Esophagus squamous epithelium (tissue), 4 donors: ENCODE measurements at regions not wholly inside any gene's neighbourhood (a gene's known extent, or its start where the extent isn't known, plus 50 kb on each side); places are given as distances from the start of the nearest gene placed in this dataset.
"Not testable (repeated sequence)": the region's sequence is repeated elsewhere in the genome, so short reads cannot be mapped to it uniquely, and the experiment has no call there.

Source experiments
- POLR2A ChIP-seq, 4 donors: fragments of 450-650 bp; IDR thresholded peaks; one replicate each; pipeline ENCODE4 v1.6.1; 2017; ENCODE audit warnings: antibody characterized with exemption in 4 of 4, mild to moderate bottlenecking in 4 of 4, moderate library complexity in 3 of 4
- TF ChIP-seq, protein P1 (sequence below), 6 experiments: fragments of 450-650 bp in 4 of 6; fragments of 200-600 bp in 2 of 6; sonication (generic) in 2 of 6; IDR thresholded peaks; one replicate each; pipeline ENCODE4 v1.5.1; 2016 to 2019; ENCODE audit warnings: antibody characterized with exemption in 6 of 6, mild to moderate bottlenecking in 4 of 6, moderate library complexity in 4 of 6

DNA sequence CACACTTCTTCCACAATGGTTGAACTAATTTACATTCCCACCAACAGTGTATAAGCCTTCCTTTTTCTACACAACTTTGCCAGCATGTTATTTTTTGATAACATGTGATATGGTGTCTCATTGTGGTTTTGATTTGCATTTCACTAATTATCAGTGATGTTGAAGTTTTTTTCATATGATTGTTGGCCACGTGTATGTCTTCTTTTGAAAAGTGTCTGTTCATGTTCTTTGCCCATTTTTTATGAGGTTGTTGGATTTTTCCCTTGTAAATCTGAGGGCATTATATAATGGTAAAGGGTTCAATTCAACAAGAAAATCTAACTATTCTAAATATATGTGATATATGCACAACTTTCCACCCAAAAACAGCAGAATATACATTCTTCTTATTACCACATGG is 153.4 kb upstream of the POGK start:
- TF ChIP-seq POLR2A (IDR thresholded peaks at IDR 0.05): not testable (repeated sequence)
- TF ChIP-seq, protein P1, sequence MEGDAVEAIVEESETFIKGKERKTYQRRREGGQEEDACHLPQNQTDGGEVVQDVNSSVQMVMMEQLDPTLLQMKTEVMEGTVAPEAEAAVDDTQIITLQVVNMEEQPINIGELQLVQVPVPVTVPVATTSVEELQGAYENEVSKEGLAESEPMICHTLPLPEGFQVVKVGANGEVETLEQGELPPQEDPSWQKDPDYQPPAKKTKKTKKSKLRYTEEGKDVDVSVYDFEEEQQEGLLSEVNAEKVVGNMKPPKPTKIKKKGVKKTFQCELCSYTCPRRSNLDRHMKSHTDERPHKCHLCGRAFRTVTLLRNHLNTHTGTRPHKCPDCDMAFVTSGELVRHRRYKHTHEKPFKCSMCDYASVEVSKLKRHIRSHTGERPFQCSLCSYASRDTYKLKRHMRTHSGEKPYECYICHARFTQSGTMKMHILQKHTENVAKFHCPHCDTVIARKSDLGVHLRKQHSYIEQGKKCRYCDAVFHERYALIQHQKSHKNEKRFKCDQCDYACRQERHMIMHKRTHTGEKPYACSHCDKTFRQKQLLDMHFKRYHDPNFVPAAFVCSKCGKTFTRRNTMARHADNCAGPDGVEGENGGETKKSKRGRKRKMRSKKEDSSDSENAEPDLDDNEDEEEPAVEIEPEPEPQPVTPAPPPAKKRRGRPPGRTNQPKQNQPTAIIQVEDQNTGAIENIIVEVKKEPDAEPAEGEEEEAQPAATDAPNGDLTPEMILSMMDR (IDR thresholded peaks at IDR 0.05): not testable (repeated sequence)
